ENCODE measurements at regions not wholly inside any gene's neighbourhood (a gene's known extent, or its start where the extent isn't known, plus 50 kb on each side); places are given as distances from the start of the nearest gene placed in this dataset.
A peak's percentile ranks its signal among the peaks of the same experiment; 100 is the strongest.

DNA sequence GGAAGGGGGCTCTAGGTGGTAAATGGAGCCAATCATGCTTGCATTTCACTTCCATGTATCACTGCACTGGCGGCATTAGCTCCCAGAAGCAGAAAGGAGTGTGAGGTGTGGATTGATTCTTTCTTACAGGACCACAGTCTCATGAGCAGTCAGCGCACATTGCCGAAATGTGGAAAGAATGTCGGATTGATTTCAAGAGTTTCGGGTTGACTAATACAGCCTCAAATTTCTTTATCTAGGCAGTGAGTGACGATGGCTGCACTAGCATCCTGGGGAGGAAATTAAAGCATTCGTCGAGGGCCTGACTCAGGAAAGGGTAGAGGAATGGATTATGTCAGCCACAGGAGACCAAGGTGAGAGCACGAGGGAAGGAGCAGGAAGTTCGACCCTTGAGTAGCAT lies 222.8 kb upstream of the CDYL start:
- no peak for DNase-seq

- DNase-seq, result no peak
These were observed 226.0 kb upstream of the CDYL start for GRCh38 chr6:4550227-4550597.

DNA sequence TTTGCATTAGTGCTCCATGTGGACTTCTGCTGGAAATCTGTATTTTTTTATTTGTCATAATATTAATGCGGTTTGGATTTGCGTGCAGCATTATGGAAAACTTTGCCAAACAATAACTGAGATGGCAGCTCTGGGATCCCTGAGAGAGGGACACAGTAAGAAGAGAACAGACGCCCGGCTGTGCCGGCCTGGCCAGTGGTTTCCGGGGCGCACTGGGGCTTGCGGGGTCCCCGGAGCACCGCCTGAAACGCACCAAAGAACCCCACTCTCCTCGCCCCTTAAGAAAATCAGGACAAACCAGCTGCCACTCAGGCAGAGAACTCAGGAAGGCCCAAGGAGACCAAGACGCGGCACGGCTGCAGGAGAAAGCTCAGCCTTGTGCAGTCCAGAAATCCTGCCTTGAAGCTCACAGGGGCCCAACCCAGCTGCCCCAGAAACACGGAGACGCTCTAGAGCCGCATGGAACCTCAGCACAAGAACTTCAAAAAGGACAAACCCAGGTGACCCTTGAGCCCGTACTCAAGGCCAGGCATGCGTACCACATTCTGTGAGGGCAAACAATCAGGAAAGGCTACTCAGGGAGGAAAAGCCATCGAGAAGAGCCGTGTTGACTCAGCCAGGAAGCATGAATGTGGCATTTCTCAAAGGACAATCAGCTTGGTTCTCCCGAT lies 226.5 kb upstream of the CDYL start:
- no peak for DNase-seq

DNA sequence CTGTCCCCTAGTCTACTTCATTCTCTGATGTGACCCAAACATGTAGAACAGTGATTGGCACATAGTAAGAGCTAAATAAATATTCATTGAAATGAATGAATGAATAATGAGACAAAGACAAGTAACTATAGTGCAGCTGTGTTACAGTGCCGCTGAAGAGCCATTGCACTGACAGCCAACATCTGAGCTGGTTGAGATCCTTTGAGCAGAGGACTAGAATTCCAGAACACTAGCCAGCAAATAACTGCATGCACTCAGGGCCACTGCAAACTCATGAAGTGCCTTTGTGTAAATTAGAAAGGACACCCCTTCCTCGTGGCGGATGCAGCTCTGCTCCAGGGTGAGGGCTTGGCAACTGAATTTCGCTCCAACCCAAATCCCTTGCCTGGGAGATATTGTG lies 230.3 kb upstream of the CDYL start:
- DNase-seq, result no peak

- DNase-seq, result no peak
These were observed 232.6 kb upstream of the CDYL start for GRCh38 chr6:4543596-4543995.

- DNase-seq, result no peak
These were observed 242.6 kb upstream of the CDYL start for GRCh38 chr6:4533576-4533975.

GRCh38 chr6:4531406-4531805 lies 244.8 kb upstream of the CDYL start:
- no peak for DNase-seq

- no peak for DNase-seq
These were observed 253.8 kb upstream of the CDYL start for GRCh38 chr6:4522453-4522852.

DNA sequence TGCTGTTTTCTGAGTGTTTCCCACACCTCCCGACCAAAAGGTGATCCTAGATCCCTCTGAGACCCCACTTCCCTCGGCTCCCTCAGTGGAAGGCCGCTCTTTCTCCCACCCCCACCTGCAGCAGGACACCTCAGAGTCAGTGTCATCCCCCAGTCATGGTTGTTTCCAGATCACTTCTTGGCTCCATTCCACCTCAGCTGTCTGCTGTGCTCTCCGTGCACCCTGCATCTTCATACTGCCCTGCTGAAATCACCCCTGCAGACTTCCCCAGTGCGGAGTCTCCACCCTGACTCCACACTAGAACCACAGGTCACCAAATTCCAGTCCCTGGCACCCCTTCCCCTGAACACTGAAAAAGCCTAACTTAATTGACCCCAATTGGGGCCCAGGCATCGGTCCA lies 255.1 kb upstream of the CDYL start:
- no peak for DNase-seq

- DNase-seq, result no peak
These were observed 257.7 kb upstream of the CDYL start for GRCh38 chr6:4518506-4518905.

- no peak for DNase-seq
These were observed 260.0 kb upstream of the CDYL start for GRCh38 chr6:4516206-4516605.

DNA sequence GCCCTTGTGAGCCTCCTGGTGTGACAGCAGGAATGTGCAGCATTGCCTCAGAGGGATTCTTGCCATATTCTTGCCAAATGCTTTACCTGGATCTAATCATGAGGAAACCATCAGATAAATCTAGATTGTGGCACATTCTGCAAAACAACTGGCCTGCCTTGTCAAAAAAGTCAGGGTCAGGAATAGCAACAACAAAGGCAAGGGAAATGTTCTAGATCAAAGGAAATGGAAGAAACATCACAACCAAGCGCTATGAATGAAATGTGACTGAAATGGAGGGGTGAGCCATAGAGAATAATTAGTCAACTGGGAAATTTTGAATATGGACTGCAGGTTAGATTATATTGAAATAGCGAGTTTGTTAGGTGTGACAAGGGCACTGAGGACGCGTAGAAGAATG lies 262.6 kb upstream of the CDYL start:
- no peak for DNase-seq

GRCh38 chr6:4512051-4512471 lies 264.1 kb upstream of the CDYL start:
- no peak for DNase-seq

DNA sequence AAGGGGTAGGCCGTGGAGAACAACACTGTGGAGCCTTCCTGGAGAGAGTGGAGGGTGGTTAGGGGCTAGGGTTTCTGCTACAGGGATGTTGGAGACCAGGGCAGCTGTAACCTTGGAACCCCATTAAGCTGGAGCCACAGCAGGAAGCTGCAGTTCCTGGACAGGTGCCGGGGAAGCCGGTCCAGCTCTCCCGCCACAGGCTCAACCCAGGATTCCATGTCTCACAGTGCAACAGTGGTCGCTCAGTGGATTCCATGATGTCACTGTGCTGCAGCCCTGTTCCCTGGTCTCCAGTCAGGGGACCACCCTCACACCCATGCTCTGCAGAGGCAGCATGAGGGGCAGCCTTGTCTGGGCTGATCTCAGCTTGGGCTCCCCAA lies 264.6 kb upstream of the CDYL start:
- no peak for DNase-seq

- DNase-seq, result no peak
These were observed 265.1 kb upstream of the CDYL start for GRCh38 chr6:4510906-4511640.

- no peak for DNase-seq
These were observed 265.9 kb upstream of the CDYL start for GRCh38 chr6:4510317-4510716.

- no peak for DNase-seq
These were observed 266.7 kb upstream of the CDYL start for GRCh38 chr6:4509506-4509905.

DNA sequence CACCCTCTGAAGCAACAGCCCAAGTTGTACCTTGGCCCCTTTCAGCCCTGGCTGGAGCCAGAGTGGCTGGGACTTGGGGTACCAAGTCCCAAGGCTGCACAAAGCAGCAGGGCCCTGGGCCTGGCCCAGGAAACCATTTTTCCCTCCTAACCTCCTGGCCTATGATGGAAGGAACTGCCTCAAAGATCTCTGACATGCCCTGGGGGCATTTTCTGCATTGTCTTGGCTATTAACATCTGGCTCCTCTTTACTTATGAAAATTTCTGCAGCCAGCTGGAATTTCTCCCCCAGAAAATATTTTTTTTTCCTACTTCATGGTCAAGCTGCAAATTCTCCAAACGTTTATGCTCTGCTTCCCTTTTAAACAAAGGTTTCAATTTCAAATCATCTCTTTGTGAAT lies 269.4 kb upstream of the CDYL start:
- DNase-seq, result peak in 1 of 2 experiments; percentile 27

- DNase-seq, result no peak
These were observed 270.0 kb upstream of the CDYL start for GRCh38 chr6:4506223-4506622.

DNA sequence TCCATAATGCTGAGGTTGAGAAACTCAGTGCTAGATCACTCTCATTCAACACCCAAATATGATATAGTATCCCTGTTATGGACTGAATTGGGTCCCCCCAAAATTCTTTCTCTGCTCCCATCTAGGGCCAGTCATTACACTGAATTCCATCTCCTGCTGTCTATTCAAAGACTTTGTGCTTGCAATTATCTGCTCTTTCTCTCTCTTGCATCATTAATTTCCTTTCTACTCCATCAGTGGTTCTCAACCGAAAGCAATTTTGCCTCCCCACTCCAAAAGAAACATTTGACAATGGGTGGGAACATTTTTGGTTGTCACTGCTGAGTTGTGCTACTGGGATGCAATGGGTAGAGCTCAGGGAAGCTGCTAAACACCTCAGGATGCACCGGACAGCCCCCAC lies 271.5 kb upstream of the CDYL start:
- no peak for DNase-seq

DNA sequence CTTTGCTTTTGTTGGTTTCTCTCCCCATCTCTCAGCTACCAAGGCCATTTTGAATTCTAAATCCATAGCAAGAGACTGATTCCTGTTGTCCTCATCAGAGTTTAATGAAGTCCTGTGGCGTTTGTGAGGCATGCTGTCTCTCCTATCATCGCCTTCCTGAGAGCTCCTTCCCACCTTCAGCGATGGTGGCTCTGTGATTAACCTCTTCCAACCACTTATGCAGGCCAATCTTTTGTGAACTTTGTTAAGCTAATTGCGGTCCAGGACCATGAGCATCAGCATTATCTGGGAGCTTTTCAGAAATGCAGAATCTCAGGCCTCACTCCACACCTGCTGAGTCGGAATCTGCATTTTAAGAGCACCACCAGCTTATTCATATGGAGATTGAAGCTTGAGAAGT lies 272.5 kb upstream of the CDYL start:
- no peak for DNase-seq

DNA sequence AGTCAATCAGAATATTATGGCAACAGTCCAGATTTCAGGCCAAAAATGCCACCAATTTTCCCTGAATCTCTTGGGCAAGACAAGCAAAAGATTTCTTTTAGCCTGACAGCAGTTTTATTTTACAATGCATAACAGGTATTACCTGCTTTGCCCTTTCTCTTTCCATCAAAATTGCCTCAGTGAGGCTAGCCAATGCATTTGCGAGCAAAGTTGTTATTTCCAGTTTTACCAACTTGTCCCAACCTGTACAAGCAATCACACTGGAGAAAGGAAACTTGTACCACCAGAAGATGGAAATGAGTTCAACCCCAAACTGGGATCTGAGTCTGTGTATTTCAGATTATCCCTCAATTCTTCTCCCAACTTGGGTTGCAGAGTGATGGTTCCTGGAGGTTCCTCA lies 279.9 kb upstream of the CDYL start:
- no peak for DNase-seq

GRCh38 chr6:4491501-4492260 lies 284.5 kb upstream of the CDYL start:
- DNase-seq, result no peak

- no peak for DNase-seq
These were observed 286.7 kb upstream of the CDYL start for GRCh38 chr6:4489538-4489937.
